B cell (primary cell): ENCODE measurements at regions not wholly inside any gene's neighbourhood (a gene's known extent, or its start where the extent isn't known, plus 50 kb on each side); places are given as distances from the start of the nearest gene placed in this dataset.

Source experiments
- ATAC-seq: fragments of 200-7000 bp; cut with Tn5 transposase; one replicate; pipeline ENCODE4 v1.10.0; 2021; ENCODE audit warnings: low read depth, mild to moderate bottlenecking, moderate number of reproducible peaks, moderate library complexity
- CTCF ChIA-PET: fragments of 350-600 bp; sonication (Branson Sonifier 250); formaldehyde crosslinking; loops from one replicate; lab custom pipeline; 2021; ENCODE audit warnings: antibody characterized with exemption, inconsistent platforms; lab: Charles Lee
- POLR2A ChIA-PET: fragments of 350-600 bp; sonication (Branson Sonifier 250); formaldehyde crosslinking; loops from one replicate; lab custom pipeline; 2021; ENCODE audit warnings: antibody characterized with exemption; lab: Charles Lee
- DNase-seq: peaks from one replicate; pipeline ENCODE4 v3.0.0; 2013
- H2AFZ ChIP-seq: 2 replicates; pipeline ENCODE4 v1.6.1; 2012; ENCODE audit warnings: mild to moderate bottlenecking, low read depth, low read length; ENCODE audit not compliant: insufficient read depth, poor library complexity, severe bottlenecking
- H3K27ac ChIP-seq, 2 donors: 1 replicate in 1 of 2; 2 replicates in 1 of 2; pipeline ENCODE4 v1.5.1; 2012 to 2013; ENCODE audit warnings: low read length in 2 of 2, mild to moderate bottlenecking in 2 of 2, moderate library complexity in 1 of 2
- H3K27me3 ChIP-seq, 4 experiments: fragments of 200-600 bp in 1 of 4; sonication (generic) in 1 of 4; replicated peaks in 1 of 4; 1 replicate in 2 of 4; 2 replicates in 2 of 4; pipeline versions ENCODE4 v1.6.1 to v1.7.0; 2013 to 2016; ENCODE audit warnings: low read length in 3 of 4, mild to moderate bottlenecking in 2 of 4, mixed read lengths in 1 of 4, moderate library complexity in 1 of 4; ENCODE audit not compliant: insufficient read depth in 4 of 4, control insufficient read depth in 3 of 4; ENCODE audit errors: control extremely low read depth in 1 of 4
- H3K36me3 ChIP-seq, 2 experiments: replicated peaks in 1 of 2; 1 replicate in 1 of 2; 2 replicates in 1 of 2; pipeline versions ENCODE4 v1.6.1 to v1.7.1; 2013; ENCODE audit warnings: low read length in 1 of 2; ENCODE audit not compliant: insufficient read depth in 2 of 2, control insufficient read depth in 1 of 2; ENCODE audit errors: control extremely low read depth in 1 of 2, extremely low read depth in 1 of 2
- H3K4me1 ChIP-seq, 2 donors: fragments of 200-600 bp in 1 of 2; sonication (generic) in 1 of 2; 1 replicate in 1 of 2; 2 replicates in 1 of 2; pipeline versions ENCODE4 v1.5.1 to v1.6.1; 2013 to 2017; ENCODE audit warnings: low read length in 2 of 2; ENCODE audit not compliant: control insufficient read depth in 2 of 2, insufficient read depth in 2 of 2
- H3K4me2 ChIP-seq: replicated peaks from 2 replicates; pipeline ENCODE3; 2012; ENCODE audit warnings: mild to moderate bottlenecking, low read depth, low read length; ENCODE audit not compliant: poor library complexity, severe bottlenecking
- H3K4me3 ChIP-seq, 5 experiments: fragments of 200-600 bp in 1 of 5; sonication (generic) in 1 of 5; 1 replicate in 3 of 5; 2 replicates in 2 of 5; pipeline versions ENCODE4 v1.5.1 to v1.7.0; 2011 to 2016; ENCODE audit warnings: low read length in 4 of 5, mild to moderate bottlenecking in 4 of 5, low read depth in 2 of 5, control low read depth in 1 of 5, moderate library complexity in 1 of 5; ENCODE audit not compliant: insufficient read depth in 1 of 5; ENCODE audit errors: control extremely low read depth in 1 of 5, extremely low read depth in 1 of 5
- H3K79me2 ChIP-seq: fragments of 200-600 bp; sonication (generic); one replicate; pipeline ENCODE4 v1.6.0; 2016; ENCODE audit warnings: low read length; ENCODE audit not compliant: control insufficient read depth, insufficient read depth
- H3K9ac ChIP-seq: fragments of 200-600 bp; sonication (generic); 2 replicates; pipeline ENCODE4 v1.6.1; 2017; ENCODE audit warnings: mild to moderate bottlenecking, low read length, moderate library complexity
- H3K9me3 ChIP-seq, 3 donors: one replicate each; pipeline versions ENCODE4 v1.6.1 to v1.7.1; 2013; ENCODE audit warnings: low read length in 2 of 3; ENCODE audit not compliant: control insufficient read depth in 2 of 3, insufficient read depth in 1 of 3; ENCODE audit errors: control extremely low read depth in 1 of 3
- H4K20me1 ChIP-seq: 2 replicates; pipeline ENCODE4 v1.6.0; 2012; ENCODE audit warnings: mild to moderate bottlenecking, low read length; ENCODE audit not compliant: insufficient read depth, control insufficient read depth, poor library complexity, severe bottlenecking
- H3K27ac Mint-ChIP-seq: one replicate; pipeline ENCODE4 v1.8.0; 2021; ENCODE audit warnings: mixed read lengths
- H3K27me3 Mint-ChIP-seq: one replicate; pipeline ENCODE4 v1.8.0; 2021; ENCODE audit warnings: mixed read lengths
- H3K4me1 Mint-ChIP-seq: one replicate; pipeline ENCODE4 v1.8.0; 2021; ENCODE audit warnings: mixed read lengths
- H3K4me3 Mint-ChIP-seq: one replicate; pipeline ENCODE4 v1.8.0; 2021; ENCODE audit warnings: mixed read lengths
- H3K9me3 Mint-ChIP-seq: one replicate; pipeline ENCODE4 v1.8.0; 2022; ENCODE audit warnings: mixed read lengths; ENCODE audit not compliant: insufficient read depth
- CTCF ChIP-seq: fragments of 200-600 bp; IDR thresholded peaks from one replicate; pipeline ENCODE4 v1.8.0; 2022; ENCODE audit warnings: antibody characterized with exemption, mild to moderate bottlenecking
- EZH2 ChIP-seq: IDR thresholded peaks from 2 replicates; pipeline ENCODE4 v1.6.1; 2012; ENCODE audit warnings: borderline replicate concordance, low read depth, mild to moderate bottlenecking, moderate library complexity, low read length; ENCODE audit not compliant: insufficient read depth, poor library complexity, severe bottlenecking
- WGBS: methylation state at CpG from one replicate; pipeline ENCODE4 v1.1.5; 2013; ENCODE audit warnings: missing lambda C conversion rate; ENCODE audit not compliant: insufficient coverage; 5-methylcytosine and 5-hydroxymethylcytosine counted together
- intact Hi-C: fragments of 100-400 bp; cut with micrococcal nuclease; formaldehyde crosslinking; loops from one replicate; pipeline ENCODE4 v1.10.0; 2022

GRCh38 chr18:21963336-21963735 is 206.1 kb upstream of the GATA6 start:
- Histone ChIP-seq H3K36me3 (no peaks in the 10 kb centered on the region), H3K27me3 (no peaks in the 10 kb centered on the region), H3K4me3 (no peak overlapping the region), H3K4me1 (no peaks in the 10 kb centered on the region), H3K9me3 (no peaks in the 10 kb centered on the region), H3K9ac (no peak overlapping the region), H3K79me2 (no peaks in the 10 kb centered on the region), H3K27ac (no peak overlapping the region), H3K4me2 (no peak overlapping the region), H4K20me1 (no peaks in the 10 kb centered on the region), H2AFZ (no peak overlapping the region)
- CTCF ChIA-PET = no interaction called here
- POLR2A ChIA-PET = no interaction called here
- ATAC-seq (no peak), DNase-seq (no peak)
- WGBS = 95% methylated on average over 5 of the region's 5 CpGs
- Mint-ChIP-seq H3K9me3 (no peaks in the 10 kb centered on the region), H3K4me3 (no peak overlapping the region), H3K27ac (no peak overlapping the region), H3K27me3 (peaks cover 7% of the 10 kb centered on the region), H3K4me1 (no peaks in the 10 kb centered on the region)
- intact Hi-C loops = no loop called here
- TF ChIP-seq EZH2 (no peak), CTCF (no peak)

- Histone ChIP-seq H3K4me3 (no peak overlapping the region), H4K20me1 (no peaks in the 10 kb centered on the region), H3K27ac (no peak overlapping the region), H3K9me3 (no peaks in the 10 kb centered on the region), H3K27me3 (no peaks in the 10 kb centered on the region), H2AFZ (no peak overlapping the region), H3K4me2 (no peak overlapping the region), H3K4me1 (no peaks in the 10 kb centered on the region), H3K79me2 (no peaks in the 10 kb centered on the region), H3K9ac (no peak overlapping the region), H3K36me3 (no peaks in the 10 kb centered on the region)
- no peaks in the 10 kb centered on the region for H3K27me3 Mint-ChIP-seq
- DNase-seq (no peak), ATAC-seq (no peak)
- ChIA-PET CTCF (interaction anchor here (1.8 kb wide), 1 partner anchor 10 kb away, joined by 6 read pairs; no protein-coding TSS in a partner anchor), POLR2A (no interaction called here)
- WGBS = 100% methylated on average over 4 of the region's 4 CpGs
- H3K4me3 Mint-ChIP-seq = no peak overlapping the region
- H3K4me1 Mint-ChIP-seq = no peaks in the 10 kb centered on the region
- H3K9me3 Mint-ChIP-seq = no peaks in the 10 kb centered on the region
- TF ChIP-seq EZH2 = no peak
- no peak for TF ChIP-seq CTCF
- H3K27ac Mint-ChIP-seq = no peak overlapping the region
- intact Hi-C loops = no loop called here
These were observed 201.1 kb upstream of the GATA6 start for GRCh38 chr18:21968338-21968737.
